CD8-positive, alpha-beta memory T cell (primary cell): ENCODE measurements at regions not wholly inside any gene's neighbourhood (a gene's known extent, or its start where the extent isn't known, plus 50 kb on each side); places are given as distances from the start of the nearest gene placed in this dataset.
"Not testable (repeated sequence)": the region's sequence is repeated elsewhere in the genome, so short reads cannot be mapped to it uniquely, and the experiment has no call there.

ENCODE experiments used
- CTCF ChIA-PET: fragments of 350-600 bp; sonication (Branson Sonifier 250); formaldehyde crosslinking; loops from one replicate; lab custom pipeline; 2021; ENCODE audit warnings: antibody characterized with exemption; lab: Charles Lee
- POLR2A ChIA-PET: fragments of 350-600 bp; sonication (Branson Sonifier 250); formaldehyde crosslinking; loops from one replicate; lab custom pipeline; 2021; ENCODE audit warnings: antibody characterized with exemption; lab: Charles Lee
- DNase-seq, 5 donors: peaks; one replicate each; pipeline versions ENCODE4 v3.0.0 to v3.0.0-alpha.2; 2020 to 2022; ENCODE audit warnings: mixed read lengths in 1 of 5
- H3K27ac ChIP-seq: one replicate; pipeline ENCODE4 v1.7.0; 2013; ENCODE audit warnings: low read depth, mild to moderate bottlenecking, low read length, moderate library complexity
- H3K27me3 ChIP-seq: 2 replicates; pipeline ENCODE4 v1.7.0; 2013; ENCODE audit warnings: low read length, mild to moderate bottlenecking; ENCODE audit not compliant: insufficient read depth, poor library complexity, severe bottlenecking
- H3K36me3 ChIP-seq: 2 replicates; pipeline ENCODE4 v1.7.0; 2013; ENCODE audit warnings: mild to moderate bottlenecking, low read length, moderate library complexity; ENCODE audit not compliant: insufficient read depth
- H3K4me1 ChIP-seq: 2 replicates; pipeline ENCODE4 v1.7.0; 2013; ENCODE audit warnings: mild to moderate bottlenecking, low read length, moderate library complexity; ENCODE audit not compliant: insufficient read depth
- H3K4me3 ChIP-seq: 2 replicates; pipeline ENCODE4 v1.7.0; 2013; ENCODE audit warnings: mild to moderate bottlenecking, low read length
- H3K9me3 ChIP-seq: 2 replicates; pipeline ENCODE4 v1.7.0; 2013; ENCODE audit warnings: mild to moderate bottlenecking, low read length
- H3K27ac Mint-ChIP-seq, 8 donors: one replicate each; pipeline ENCODE4 v1.8.0; 2020 to 2021; ENCODE audit warnings: mixed read lengths in 8 of 8, mild to moderate bottlenecking in 6 of 8, inconsistent platforms in 3 of 8, moderate library complexity in 3 of 8
- H3K27me3 Mint-ChIP-seq, 2 donors: one replicate each; pipeline ENCODE4 v1.8.0; 2020 to 2021; ENCODE audit warnings: mixed read lengths in 2 of 2, mild to moderate bottlenecking in 1 of 2, moderate library complexity in 1 of 2
- H3K36me3 Mint-ChIP-seq, 3 donors: one replicate each; pipeline ENCODE4 v1.8.0; 2020 to 2021; ENCODE audit warnings: mixed read lengths in 3 of 3, inconsistent platforms in 1 of 3, mild to moderate bottlenecking in 1 of 3
- H3K4me1 Mint-ChIP-seq, 3 donors: one replicate each; pipeline ENCODE4 v1.8.0; 2020 to 2021; ENCODE audit warnings: mixed read lengths in 3 of 3, inconsistent platforms in 1 of 3, mild to moderate bottlenecking in 1 of 3
- H3K4me3 Mint-ChIP-seq, 7 donors: one replicate each; pipeline ENCODE4 v1.8.0; 2020 to 2021; ENCODE audit warnings: mixed read lengths in 7 of 7, mild to moderate bottlenecking in 6 of 7, moderate library complexity in 4 of 7, inconsistent platforms in 2 of 7
- H3K9me3 Mint-ChIP-seq, 5 donors: one replicate each; pipeline ENCODE4 v1.8.0; 2020 to 2022; ENCODE audit warnings: mixed read lengths in 5 of 5, mild to moderate bottlenecking in 3 of 5, moderate library complexity in 2 of 5, inconsistent platforms in 1 of 5

DNA sequence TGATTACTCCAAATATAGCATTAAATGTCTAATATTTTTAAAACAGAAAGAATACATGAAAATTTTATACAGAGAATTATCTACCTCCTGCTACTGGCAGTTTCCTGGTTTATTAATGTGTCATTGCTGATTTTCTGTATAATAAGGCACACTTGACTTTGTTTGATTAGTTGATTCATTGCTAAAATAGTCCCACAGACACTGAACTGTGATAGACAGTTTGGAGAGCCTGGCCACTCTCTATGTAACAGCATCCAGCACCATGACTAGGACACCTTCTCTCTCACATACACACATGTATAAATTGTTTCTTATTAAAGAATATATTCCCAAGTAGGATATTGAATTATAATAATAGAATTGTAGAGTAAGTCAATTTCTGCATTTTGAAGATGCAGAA is 368.5 kb upstream of the SNX7 start:
- Mint-ChIP-seq H3K27me3 (peaks cover 0 to under 1% of the 10 kb centered on the region in 2 donors), H3K4me3 (no peak overlapping the region), H3K36me3 (peaks cover 0 to 4% (median 0%) of the 10 kb centered on the region in 3 donors), H3K27ac (no peak overlapping the region), H3K9me3 (no peaks in the 10 kb centered on the region), H3K4me1 (peaks cover 0 to 1% (median 0%) of the 10 kb centered on the region in 3 donors)
- ChIA-PET CTCF (no interaction called here), POLR2A (no interaction called here)
- Histone ChIP-seq H3K27ac (no peak overlapping the region), H3K36me3 (no peaks in the 10 kb centered on the region), H3K9me3 (no peaks in the 10 kb centered on the region), H3K4me3 (no peak overlapping the region), H3K27me3 (no peaks in the 10 kb centered on the region), H3K4me1 (no peaks in the 10 kb centered on the region)
- no peak for DNase-seq

DNA sequence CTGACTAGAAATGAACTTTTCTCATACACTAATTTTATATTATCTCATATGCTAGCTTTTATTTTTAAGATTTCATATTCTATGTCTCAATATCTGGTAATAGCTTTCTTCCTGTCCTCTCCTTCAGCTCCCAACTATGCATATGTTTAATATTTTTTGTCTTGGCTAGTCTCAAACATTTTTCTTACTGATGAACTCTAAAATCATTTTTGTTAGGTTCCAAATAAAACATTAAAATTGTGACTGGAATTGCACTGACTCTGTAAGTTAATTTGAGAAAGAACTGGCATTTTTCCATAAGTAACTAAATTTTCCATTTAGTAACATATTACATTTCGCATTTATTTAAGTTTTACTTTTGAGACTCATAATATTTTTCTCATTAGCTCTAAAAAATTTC is 368.5 kb upstream of the DPYD start:
- H3K4me3 Mint-ChIP-seq = no peak overlapping the region
- ChIA-PET POLR2A (no interaction called here), CTCF (no interaction called here)
- no peak overlapping the region for H3K27ac ChIP-seq
- peaks cover 0 to 10% (median 3%) of the 10 kb centered on the region in 3 donors for H3K4me1 Mint-ChIP-seq
- H3K4me3 ChIP-seq = no peak overlapping the region
- no peaks in the 10 kb centered on the region for H3K27me3 Mint-ChIP-seq
- peaks cover 0 to 10% (median 0%) of the 10 kb centered on the region in 3 donors for H3K36me3 Mint-ChIP-seq
- no peaks in the 10 kb centered on the region for H3K4me1 ChIP-seq
- no peaks in the 10 kb centered on the region for H3K27me3 ChIP-seq
- H3K9me3 ChIP-seq = no peaks in the 10 kb centered on the region
- no peak for DNase-seq
- no peaks in the 10 kb centered on the region for H3K36me3 ChIP-seq
- no peak overlapping the region for H3K27ac Mint-ChIP-seq
- H3K9me3 Mint-ChIP-seq = peaks cover 0 to under 1% (median 0%) of the 10 kb centered on the region in 5 donors

DNA sequence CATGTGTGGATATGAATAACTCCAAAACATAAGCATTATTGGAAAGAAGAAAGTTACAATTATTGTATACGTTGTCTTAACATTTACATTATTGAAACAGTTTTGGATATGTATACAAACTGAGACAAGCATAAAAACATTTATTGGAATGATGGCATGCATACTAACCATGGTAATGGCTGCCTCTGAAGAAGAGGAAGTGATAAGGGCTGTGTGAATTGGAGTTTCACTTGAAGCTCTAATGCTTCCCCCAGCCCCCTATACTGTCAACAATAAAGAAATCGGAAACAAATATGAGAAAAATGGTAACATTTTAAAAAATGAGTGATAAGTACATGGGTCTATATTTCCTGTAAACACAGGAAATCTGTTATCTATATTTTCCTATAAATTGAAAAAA is 367.7 kb upstream of the DPYD start:
- DNase-seq = no peak
- H3K4me1 ChIP-seq = no peaks in the 10 kb centered on the region
- H3K36me3 ChIP-seq = no peaks in the 10 kb centered on the region
- ChIA-PET CTCF (no interaction called here), POLR2A (no interaction called here)
- Mint-ChIP-seq H3K4me1 (peaks cover 0 to 10% (median 3%) of the 10 kb centered on the region in 3 donors), H3K27me3 (no peaks in the 10 kb centered on the region), H3K36me3 (peaks cover 0 to 10% (median 0%) of the 10 kb centered on the region in 3 donors), H3K4me3 (no peak overlapping the region), H3K27ac (no peak overlapping the region), H3K9me3 (peaks cover 0 to 2% (median 0%) of the 10 kb centered on the region in 5 donors)
- no peaks in the 10 kb centered on the region for H3K27me3 ChIP-seq
- no peak overlapping the region for H3K4me3 ChIP-seq
- H3K9me3 ChIP-seq = no peaks in the 10 kb centered on the region
- no peak overlapping the region for H3K27ac ChIP-seq

- Mint-ChIP-seq H3K36me3 (peaks cover 0 to 10% (median 0%) of the 10 kb centered on the region in 3 donors), H3K27ac (no peak overlapping the region), H3K4me3 (no peak overlapping the region), H3K9me3 (peaks cover 0 to 2% (median 0%) of the 10 kb centered on the region in 5 donors), H3K4me1 (peaks cover 0 to 10% (median 3%) of the 10 kb centered on the region in 3 donors), H3K27me3 (no peaks in the 10 kb centered on the region)
- H3K4me3 ChIP-seq = no peak overlapping the region
- H3K9me3 ChIP-seq = no peaks in the 10 kb centered on the region
- H3K36me3 ChIP-seq = no peaks in the 10 kb centered on the region
- no peak for DNase-seq
- no peak overlapping the region for H3K27ac ChIP-seq
- POLR2A ChIA-PET = no interaction called here
- CTCF ChIA-PET = no interaction called here
- H3K4me1 ChIP-seq = no peaks in the 10 kb centered on the region
- no peaks in the 10 kb centered on the region for H3K27me3 ChIP-seq
These were observed 366.8 kb upstream of the DPYD start for GRCh38 chr1:98287626-98288025.

DNA sequence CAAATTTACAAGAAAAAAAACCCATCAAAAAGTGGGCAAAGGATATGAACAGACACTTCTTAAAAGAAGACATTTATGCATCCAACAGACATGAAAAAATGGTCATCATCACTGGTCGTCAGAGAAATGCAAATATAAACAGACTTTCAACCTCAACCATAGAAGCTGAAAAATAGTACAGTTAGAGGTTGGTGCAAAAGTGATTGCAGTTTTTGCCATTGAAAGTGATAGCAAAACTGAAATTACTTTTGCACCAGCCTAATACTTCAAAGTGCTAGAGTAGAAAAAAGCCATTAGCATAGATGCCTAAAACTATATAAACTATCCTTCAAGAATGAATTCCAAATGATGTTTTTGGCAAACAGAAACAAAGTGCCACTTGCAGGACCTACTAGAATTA is 365.8 kb upstream of the DPYD start:
- Histone ChIP-seq H3K9me3 (no peaks in the 10 kb centered on the region), H3K4me3 (no peak overlapping the region), H3K27me3 (no peaks in the 10 kb centered on the region), H3K27ac (no peak overlapping the region), H3K36me3 (no peaks in the 10 kb centered on the region), H3K4me1 (no peaks in the 10 kb centered on the region)
- ChIA-PET POLR2A (no interaction called here), CTCF (no interaction called here)
- H3K36me3 Mint-ChIP-seq = peaks cover 0 to 10% (median 0%) of the 10 kb centered on the region in 3 donors
- no peak for DNase-seq
- peaks cover 0 to 2% (median 0%) of the 10 kb centered on the region in 5 donors for H3K9me3 Mint-ChIP-seq
- H3K27ac Mint-ChIP-seq = no peak overlapping the region
- no peak overlapping the region for H3K4me3 Mint-ChIP-seq
- no peaks in the 10 kb centered on the region for H3K27me3 Mint-ChIP-seq
- H3K4me1 Mint-ChIP-seq = peaks cover 0 to 10% (median 3%) of the 10 kb centered on the region in 3 donors

- H3K4me1 ChIP-seq, DNase-seq, H3K4me3 Mint-ChIP-seq, H3K27ac Mint-ChIP-seq, POLR2A ChIA-PET, H3K9me3 ChIP-seq, H3K4me1 Mint-ChIP-seq, H3K36me3 ChIP-seq, H3K4me3 ChIP-seq, H3K9me3 Mint-ChIP-seq, H3K36me3 Mint-ChIP-seq, H3K27me3 ChIP-seq, H3K27ac ChIP-seq, H3K27me3 Mint-ChIP-seq, CTCF ChIA-PET: not testable (repeated sequence)
These were observed 364.5 kb upstream of the DPYD start for GRCh38 chr1:98285286-98285685.

GRCh38 chr1:98280049-98280448 is 359.2 kb upstream of the DPYD start:
- H3K4me1 ChIP-seq = no peaks in the 10 kb centered on the region
- Mint-ChIP-seq H3K27me3 (peaks cover 0 to 1% of the 10 kb centered on the region in 2 donors), H3K9me3 (peaks cover 0 to 2% (median 0%) of the 10 kb centered on the region in 5 donors), H3K27ac (no peak overlapping the region), H3K4me3 (no peak overlapping the region), H3K36me3 (no peaks in the 10 kb centered on the region), H3K4me1 (no peaks in the 10 kb centered on the region)
- no peak for DNase-seq
- CTCF ChIA-PET = no interaction called here
- H3K4me3 ChIP-seq = no peak overlapping the region
- no peak overlapping the region for H3K27ac ChIP-seq
- POLR2A ChIA-PET = no interaction called here
- no peaks in the 10 kb centered on the region for H3K9me3 ChIP-seq
- peaks cover 3% of the 10 kb centered on the region for H3K27me3 ChIP-seq
- no peaks in the 10 kb centered on the region for H3K36me3 ChIP-seq

- Mint-ChIP-seq H3K9me3 (no peaks in the 10 kb centered on the region), H3K27ac (no peak overlapping the region), H3K4me3 (no peak overlapping the region), H3K4me1 (no peaks in the 10 kb centered on the region), H3K27me3 (peaks cover 0 to 8% of the 10 kb centered on the region in 2 donors), H3K36me3 (no peaks in the 10 kb centered on the region)
- Histone ChIP-seq H3K9me3 (no peaks in the 10 kb centered on the region), H3K27me3 (peaks cover 3% of the 10 kb centered on the region), H3K4me1 (no peaks in the 10 kb centered on the region), H3K36me3 (no peaks in the 10 kb centered on the region), H3K27ac (no peak overlapping the region), H3K4me3 (no peak overlapping the region)
- ChIA-PET CTCF (no interaction called here), POLR2A (no interaction called here)
- no peak for DNase-seq
These were observed 357.2 kb upstream of the DPYD start for GRCh38 chr1:98278055-98278454.

DNA sequence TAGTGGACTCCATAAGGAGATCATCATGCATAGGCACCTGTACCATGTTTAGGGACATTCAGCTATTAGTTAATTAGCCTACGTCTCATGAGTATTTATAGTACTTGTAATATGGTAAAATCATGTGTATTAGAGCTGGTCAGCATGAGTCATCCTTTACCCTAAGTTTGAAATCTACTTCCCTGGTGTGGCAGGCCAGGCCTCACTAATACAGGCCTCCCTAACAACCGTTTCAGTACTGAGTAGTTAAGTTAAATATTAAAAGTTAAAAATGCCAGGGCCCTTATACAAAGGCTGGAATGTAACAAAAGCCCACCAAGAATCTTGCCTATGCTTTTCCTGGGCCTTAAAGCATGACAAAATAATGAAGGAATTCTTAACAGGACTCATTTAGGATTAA is 356.3 kb upstream of the DPYD start:
- CTCF ChIA-PET = no interaction called here

More for the DNA sequence above, 356.3 kb upstream of the DPYD start:
- no peak for DNase-seq
- Mint-ChIP-seq H3K36me3 (peaks cover 0 to 5% (median 0%) of the 10 kb centered on the region in 3 donors), H3K4me1 (no peaks in the 10 kb centered on the region), H3K4me3 (no peak overlapping the region), H3K27ac (no peak overlapping the region), H3K27me3 (peaks cover 0 to 8% of the 10 kb centered on the region in 2 donors), H3K9me3 (no peaks in the 10 kb centered on the region)
- no peaks in the 10 kb centered on the region for H3K36me3 ChIP-seq
- peaks cover 3% of the 10 kb centered on the region for H3K27me3 ChIP-seq
- no peaks in the 10 kb centered on the region for H3K9me3 ChIP-seq
- POLR2A ChIA-PET = no interaction called here
- no peak overlapping the region for H3K27ac ChIP-seq
- H3K4me1 ChIP-seq = no peaks in the 10 kb centered on the region
- no peak overlapping the region for H3K4me3 ChIP-seq
